GM18870 (cell line): ENCODE measurements at regions not wholly inside any gene's neighbourhood (a gene's known extent, or its start where the extent isn't known, plus 50 kb on each side); places are given as distances from the start of the nearest gene placed in this dataset.

ENCODE experiments used
- ATAC-seq: cut with Tn5 transposase; IDR thresholded peaks from one replicate; pipeline ENCODE4 v1.9.1; 2021; ENCODE audit warnings: moderate library complexity; ENCODE audit not compliant: unreplicated experiment

DNA sequence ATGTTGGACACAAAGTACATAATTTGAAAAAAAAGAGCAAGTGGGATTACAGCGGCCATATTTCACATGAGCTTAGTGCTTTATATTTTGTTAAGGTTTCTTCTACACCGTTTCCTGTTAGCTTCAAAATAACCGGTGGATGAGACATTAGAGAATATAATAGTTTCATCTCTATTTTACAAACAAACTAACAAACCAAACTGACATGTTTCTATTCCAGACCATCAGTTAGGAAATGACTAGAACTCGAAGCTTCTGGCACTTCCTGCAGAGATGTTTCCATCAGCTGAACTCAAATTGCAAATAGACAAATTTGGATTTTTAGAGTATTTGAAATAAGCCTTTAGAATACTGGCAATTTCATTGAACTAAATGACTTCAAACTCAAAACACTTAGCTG is 86.5 kb downstream of the MTRR start:
- ATAC-seq: no peak

DNA sequence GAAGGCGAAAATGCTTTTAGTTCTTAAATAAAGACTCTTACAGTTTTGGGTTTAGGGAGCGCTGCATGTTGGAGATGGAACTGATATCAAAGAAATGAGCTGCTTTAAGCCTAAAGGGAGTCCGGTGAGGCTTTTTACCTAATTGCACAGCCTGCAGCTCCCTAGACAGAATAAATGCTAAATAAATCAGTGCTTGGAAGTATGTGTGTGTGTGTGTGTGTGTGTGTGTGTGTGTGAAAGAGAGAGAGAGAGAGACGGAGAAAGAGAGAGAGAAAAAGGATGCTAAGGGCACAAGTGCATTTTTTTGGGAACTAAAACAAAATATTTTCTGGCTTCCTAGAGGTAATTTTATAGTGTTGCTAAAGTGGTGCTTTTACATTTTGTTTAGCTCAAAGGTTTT is 88.4 kb downstream of the MTRR start:
- no peak for ATAC-seq

DNA sequence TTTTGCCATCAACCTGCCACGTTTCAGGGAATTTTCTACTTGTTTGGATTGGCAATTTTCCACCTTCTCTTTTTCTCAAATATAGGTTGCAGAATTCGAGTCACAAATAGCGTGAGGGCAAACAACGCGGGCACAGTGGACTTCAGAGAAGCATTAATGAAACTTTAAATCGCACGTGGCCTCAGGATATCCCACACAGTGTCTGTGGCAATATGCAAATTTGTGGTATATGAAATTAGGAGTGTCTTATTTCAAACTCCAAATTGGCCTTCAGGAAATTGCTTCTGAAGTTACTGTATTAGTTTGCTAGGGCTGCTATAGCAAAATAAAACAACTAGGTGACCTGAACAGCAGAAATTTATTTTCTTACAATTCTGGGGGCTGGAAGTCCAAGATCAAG is 91.2 kb downstream of the MTRR start:
- no peak for ATAC-seq

DNA sequence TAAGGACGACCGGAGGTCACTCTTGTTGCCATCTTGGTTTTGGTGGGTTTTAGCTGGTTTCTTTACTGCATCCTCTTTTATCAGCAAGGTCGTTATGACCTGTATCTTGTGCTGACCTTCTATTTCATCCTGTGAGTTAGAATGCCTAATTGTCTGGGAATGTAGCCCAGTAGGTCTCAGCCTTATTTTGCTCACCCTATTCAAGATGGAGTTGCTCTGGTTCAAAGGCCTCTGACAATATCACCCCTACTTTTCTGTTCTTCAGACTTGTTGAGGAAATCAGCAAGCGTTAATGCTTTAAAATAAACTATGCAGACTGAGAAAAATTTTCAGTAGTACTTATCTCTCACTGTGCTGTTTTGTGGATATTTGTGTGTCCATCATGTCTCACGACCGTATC is 92.6 kb downstream of the MTRR start:
- ATAC-seq: no peak

DNA sequence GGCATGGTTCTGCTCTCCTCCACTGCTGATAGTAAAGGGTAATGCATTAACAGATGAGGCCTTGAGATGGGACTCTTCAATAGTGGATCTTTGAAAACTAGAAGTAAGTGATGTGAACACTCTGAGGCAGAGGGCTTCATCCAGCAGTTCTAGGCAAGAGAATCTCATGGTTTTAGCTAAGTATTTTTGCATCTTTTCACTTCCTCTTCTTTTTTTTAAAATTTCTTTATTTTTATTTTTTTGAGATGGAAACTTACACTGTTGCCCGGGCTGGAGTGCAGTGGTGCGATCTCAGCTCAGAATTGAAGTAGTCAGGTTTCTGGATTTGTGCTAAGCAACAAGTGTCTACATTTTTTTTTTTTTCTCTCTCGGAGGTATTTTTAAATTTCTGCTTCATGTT is 101.9 kb downstream of the MTRR start:
- ATAC-seq: peak; percentile 82

DNA sequence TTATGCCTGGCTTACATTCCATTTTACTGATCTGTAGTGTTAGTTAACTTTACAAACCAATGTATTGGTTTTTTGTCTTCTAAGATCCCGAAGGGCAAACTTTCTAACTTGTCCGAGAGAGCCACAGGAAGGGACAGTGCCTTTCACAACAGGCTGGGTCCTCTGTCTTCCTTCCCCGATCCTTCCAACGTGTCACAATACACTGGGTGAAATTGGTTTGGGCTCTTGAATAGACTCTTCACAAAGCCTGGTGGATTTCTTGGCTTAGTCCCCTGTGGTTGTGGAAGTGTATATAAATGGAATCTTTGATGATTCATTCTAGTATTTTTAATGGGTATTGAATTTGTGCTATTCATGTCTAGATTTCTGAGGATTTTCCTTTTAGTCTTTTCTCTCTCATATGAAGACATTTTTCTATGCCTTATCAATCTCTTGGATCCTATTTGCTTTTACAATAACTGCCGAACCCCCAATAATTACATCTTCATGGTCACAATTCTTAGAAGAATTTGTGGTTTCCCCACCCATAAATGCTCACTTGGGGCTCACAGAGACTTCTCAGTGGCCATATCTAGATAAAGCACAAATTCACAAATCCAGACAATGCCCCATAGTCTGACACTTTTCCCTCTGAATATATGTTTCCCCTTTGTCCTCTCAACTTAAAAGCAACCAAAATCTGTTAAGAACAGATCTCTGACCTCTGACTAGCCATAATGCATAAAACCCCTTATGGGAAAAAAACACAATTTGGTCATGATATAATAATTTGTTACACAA is 107.7 kb downstream of the MTRR start:
- ATAC-seq: no peak

DNA sequence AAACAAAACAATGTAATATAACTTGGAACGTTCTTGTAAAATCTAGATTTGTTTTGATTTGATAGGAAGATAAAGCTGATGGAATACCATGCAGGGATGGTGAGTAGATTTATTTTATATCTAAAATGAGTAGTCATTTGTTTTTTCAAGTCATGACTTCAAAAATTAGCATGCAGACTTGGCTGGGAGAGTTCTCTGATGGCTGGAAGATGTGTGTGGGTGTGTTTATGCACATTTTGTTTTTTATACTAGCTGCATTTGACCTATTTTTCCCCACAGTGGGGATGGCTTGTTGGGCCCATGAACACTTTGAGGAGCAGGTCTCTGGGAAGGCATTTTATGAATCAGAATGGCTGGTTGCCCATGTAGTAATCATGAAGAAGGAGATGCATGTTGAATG is 109.2 kb downstream of the MTRR start:
- no peak for ATAC-seq

DNA sequence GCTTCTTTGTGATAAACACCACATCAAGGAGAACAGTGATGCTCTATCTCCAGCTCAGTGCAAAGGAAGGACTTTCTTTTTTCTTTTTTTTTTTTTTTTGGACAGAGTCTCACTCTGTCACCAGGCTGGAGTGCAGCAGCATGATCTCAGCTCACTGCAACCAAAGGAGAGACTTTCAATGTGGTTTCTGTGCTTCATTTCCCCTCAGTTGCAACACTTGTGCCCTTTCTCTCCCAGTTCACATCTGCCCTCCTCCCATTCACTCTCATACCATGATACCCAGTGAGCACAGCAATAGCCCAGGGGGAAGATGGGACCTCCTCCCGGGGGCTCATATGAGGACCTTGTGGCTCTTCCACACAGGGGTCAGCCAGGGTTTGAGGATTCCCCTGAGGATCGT is 110.0 kb downstream of the MTRR start:
- ATAC-seq: no peak

DNA sequence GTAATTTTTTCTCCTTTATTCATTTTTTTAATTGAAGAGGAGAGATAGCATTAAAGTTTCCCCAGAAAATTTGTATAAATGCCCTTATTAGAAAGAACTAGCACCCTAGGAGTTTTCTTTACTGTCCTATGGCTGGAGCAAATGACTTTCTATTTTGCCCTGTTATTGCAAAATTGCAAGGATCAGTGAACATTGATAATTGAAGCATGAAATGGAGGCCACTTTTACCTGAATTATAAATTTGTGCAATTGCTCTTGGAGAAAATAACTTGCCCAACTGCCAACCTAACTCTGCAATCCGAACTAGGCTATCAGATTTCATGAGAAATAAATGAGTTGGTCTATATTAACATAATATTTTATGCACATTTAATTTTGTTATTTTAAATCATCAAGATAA is 111.9 kb downstream of the MTRR start:
- no peak for ATAC-seq

DNA sequence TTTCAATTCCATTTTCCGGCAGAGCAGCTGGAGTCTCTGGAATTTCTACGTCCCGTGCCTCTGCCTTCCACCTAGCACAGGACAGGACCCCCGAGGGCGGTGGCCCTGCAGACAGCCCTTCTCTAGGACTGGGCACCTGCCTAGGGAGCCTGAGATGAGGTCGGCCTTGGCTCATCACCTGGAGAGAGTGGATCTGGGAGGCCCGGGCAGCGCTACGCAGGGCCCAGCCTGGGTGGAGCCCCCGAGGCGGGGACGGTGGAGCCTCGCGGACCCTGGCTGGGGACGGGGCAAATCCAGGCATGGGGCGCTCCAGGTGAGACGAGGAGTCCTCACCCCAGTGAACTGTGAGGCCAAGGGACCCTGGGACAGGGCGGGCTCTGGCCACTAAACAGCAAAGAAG is 114.5 kb downstream of the MTRR start:
- ATAC-seq: no peak

DNA sequence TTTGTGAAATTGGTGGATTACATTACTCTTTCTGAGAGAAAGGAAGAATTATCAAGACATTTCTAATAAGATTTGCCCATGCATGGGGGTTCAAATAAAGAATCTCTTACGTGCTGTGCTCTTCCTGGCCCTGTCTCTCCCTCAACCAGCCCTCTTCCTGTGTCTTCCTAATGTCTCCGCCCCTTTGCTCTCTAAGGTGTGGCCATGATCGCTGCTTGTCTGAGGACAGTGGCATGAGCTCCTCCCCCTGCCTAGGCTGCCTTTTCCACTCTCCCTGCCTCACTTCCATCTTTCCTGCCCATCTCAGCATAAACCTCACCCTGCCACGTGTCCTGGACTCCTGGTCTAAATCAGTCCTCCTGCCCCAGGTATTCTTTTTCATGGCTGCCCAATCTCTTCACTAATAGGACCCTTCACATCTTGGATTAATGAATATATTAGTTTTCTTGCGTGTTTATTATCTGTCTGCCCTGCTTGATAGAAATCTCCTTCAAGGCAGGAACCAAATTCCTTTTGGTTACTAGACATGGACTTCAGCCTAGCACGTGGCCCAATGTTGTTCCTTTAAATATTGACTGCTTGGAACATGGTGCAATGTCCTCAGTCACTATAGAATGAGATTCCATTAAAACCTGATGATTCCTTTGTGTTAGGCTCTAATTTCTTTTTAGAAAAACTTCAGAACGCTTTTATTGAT is 122.3 kb downstream of the MTRR start:
- no peak for ATAC-seq

DNA sequence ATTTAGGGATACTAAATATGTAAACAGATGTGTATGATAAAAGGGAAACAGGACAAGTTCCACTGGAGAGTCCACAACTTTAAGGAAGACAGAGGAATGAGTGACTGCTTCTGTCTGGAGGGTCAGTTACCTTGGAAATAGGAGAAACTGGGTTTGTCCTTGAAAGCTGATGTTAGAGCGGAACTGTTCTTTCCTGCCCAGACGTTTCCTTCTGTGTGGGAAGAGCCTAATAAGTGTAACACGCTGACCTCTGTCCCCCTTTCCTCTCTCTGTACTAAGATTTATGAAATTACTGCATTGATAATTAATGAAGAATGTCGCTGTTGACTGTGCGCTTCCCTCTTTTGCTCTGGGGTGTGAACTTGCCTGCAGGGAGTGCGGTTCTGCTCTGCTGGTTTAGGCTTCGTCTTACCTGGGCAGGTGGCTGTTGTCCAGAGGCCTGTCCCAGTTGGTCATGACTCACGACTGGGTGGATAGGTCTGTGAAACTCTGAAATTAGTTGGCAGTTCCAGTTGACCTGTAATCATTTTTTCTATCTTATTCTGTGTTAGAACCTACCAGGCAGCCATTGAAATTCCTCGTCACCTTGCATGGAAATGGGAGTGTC is 126.8 kb downstream of the MTRR start:
- ATAC-seq: no peak

DNA sequence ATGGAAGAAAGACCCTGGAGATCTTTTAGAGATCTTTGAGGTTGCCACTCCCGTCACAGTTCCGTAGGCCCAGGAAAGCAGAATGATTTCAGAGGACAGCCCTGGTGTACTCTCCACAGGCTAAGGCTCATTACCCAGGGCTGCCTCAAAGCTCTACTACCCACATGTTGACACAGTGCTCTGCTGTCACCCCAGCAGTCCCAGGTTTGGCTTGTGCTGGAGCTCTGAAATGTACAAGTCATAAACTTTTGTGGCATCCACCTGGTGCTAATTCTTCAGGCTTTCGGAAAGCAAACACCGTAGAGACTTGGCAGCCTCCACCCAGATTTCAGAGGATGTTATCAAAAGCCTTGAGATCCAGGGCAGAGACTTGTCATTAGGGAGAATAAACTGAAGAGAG is 136.5 kb downstream of the MTRR start:
- no peak for ATAC-seq

DNA sequence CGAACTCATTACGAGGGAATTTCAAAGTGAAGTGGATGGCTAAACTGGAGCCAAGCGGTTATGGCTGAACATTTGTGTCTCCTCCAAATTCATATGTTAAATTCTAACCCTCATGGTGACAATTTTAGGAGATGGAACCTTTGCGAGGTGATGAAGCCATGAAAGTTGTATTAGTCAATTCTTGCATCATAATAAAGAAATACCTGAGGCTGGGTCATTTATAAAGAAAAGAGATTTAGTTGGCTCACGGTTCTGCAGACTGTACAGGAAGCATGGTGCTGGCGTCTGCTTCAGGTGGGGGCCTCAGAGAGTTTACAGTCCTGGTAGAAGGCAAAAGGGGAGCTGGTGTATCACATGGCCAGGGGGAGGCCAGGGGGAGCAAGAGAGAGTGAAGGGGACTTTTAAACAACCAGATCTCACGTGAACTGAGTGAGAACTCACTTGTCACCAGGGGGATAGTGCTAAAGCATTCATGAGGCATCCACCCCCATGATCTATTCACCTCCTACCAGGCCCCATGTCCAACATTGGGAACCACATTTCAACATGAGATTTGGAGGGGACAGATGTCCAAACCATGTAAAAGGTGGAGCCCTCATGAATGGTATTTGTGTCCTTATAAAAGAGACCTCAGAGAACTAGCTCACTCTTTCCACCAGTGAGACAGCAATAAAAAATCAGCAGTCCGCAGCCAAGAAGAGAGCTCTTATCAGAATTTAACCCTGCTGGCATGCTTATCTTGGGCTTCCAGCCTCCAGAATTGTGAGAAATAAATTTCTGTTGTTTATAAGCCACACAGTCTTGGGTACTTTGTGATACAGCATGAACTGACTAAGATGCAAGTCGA is 143.4 kb downstream of the MTRR start:
- no peak for ATAC-seq

DNA sequence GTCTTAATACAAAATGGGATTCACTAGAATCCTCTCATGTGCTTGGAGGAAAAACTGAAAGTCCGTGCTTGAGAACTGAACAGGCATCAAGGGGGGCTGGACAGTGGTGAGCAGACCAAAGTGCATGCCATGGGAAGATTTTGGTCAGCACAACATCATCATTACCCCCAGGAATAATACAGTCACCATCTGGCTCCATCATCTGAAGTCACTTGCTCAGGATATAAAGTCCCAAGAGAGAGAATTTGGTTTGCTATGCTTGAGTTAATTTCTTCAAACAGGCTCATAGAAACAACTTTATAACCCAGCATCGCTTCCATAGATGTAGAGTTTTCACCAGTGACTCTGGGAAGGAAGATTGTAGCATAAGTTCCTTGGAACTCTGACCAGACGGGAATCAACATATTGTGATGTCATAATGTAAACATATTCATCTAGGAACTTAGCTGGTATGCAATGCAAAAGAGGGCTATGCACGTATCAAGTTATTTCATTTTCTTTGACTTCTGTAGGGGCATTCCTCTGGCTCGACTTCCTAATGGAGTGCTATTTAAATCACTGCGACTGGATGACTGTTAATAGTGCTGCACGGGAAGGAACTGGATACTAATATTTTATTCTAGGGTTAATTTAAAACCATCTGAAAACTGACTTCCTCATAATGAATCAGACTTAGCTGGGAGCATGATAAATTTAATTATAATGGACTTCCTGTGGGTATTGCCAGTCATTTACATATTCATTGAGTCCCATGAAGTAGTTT is 145.2 kb downstream of the MTRR start:
- no peak for ATAC-seq

DNA sequence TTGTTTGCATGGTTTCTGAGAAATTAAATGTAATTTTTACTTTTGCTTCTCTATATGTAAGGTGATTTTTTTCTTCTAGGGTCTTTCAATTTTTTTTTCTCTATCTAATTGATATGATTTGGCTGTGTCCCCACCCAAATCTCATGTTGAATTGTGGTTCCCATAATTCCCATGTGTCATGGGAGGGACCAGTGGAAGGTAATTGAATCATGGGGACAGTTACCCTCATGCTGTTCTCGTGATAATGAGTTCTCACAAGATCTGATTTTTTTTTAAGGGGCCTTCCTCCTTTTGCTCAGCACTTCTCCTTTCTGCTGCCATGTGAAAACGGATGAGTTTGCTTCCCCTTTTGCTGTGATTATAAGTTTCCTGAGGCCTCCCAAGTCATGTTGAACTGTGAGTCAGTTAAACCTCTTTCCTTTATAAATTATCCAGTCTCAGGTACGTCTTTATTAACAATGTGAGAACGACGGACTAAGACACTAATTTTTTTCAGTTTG is 150.8 kb downstream of the MTRR start:
- peak; percentile 64 for ATAC-seq

DNA sequence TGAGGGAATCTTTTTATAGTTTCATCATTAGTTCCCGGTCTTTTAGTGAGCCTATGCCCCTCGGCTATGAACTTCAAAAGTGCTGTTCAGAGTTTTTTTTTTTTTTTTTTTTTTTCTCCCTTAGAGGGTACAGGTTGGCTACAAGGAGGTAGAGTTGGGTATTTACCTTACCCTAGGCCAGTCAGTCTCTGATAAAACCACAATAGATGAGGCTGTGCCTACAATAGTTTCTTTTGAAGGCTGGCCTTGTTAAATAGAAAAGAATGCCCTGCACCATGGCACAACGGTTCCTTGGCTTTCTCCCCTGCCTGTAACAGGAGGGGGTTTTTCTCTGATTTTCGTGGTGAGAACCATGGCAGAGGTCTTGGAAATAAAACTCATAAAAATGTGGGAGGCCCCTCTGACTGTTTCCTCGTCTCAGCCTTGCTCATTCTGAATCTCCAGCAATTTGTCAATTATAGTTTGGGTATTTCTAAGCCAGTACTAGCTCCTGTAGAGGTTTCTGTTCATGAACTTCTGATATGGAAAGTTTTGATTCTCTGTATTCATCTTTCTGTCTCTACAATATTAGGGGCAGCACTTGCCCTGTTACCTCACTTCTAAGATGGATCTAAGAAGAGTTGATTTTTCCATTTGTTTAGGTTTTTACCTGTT is 152.0 kb downstream of the MTRR start:
- ATAC-seq: peak; percentile 54

DNA sequence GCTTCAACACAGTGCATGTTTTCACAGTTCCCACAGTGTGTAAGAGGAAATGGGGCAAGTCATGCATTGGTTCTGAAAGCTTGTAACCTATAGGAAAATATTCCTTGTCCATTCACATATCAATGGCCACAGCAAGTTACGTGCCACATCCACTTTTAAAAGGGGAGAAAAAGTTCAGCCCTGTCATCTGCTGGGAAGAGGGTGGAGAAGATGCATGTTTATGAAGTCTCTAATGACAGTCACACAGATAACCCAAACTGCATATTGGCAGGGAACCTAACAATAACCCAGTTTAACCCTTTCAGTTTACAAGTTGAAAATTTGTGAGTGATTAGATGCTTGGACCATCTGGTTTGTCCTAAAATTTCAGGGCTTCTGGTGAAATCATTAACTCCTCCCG is 159.3 kb downstream of the MTRR start:
- no peak for ATAC-seq

DNA sequence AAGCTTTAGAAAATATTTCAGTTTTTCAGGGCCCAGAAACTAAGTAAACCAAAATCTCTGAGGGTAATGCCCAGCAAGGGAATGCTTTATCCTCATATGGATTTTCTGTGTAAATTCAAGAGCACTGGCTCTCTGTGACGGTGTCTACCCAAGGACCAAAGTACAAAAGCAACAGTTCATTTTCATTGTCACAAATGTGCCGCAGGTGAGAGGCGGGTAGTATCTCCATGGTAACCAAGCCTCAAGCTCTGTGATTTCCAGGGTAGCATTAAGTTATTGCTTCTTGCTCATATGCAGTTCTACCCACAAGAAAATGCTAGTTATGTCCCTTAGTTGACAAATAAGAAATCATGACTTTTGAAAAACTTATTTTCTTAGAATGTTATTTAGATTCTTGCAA is 164.3 kb downstream of the MTRR start:
- no peak for ATAC-seq

DNA sequence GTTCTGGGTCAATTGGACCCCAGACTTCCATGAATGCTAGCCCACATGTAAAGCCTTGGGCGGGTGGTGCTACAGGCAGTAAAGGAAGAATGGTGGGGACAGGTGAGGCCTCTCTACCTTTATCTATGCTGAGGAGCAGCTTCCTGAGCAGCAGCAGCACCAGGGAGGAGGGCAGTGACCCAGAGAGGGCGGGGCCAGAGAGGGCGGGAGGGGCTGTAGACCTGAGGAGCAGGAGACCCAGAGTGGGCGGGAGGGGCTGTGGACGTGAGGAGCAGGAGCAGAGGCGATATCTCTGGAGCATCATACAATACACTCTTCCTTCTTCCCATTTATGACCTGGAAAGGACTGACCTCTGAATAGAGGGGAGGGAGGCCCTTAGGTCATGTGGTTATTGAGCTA is 165.9 kb downstream of the MTRR start:
- ATAC-seq: no peak
